Myocyte (in vitro differentiated cells): ENCODE measurements at regions not wholly inside any gene's neighbourhood (a gene's known extent, or its start where the extent isn't known, plus 50 kb on each side); places are given as distances from the start of the nearest gene placed in this dataset.

Experiments
- DNase-seq: peaks from one replicate; pipeline ENCODE4 v3.0.0-alpha.2; 2012; ENCODE audit warnings: low read depth

DNA sequence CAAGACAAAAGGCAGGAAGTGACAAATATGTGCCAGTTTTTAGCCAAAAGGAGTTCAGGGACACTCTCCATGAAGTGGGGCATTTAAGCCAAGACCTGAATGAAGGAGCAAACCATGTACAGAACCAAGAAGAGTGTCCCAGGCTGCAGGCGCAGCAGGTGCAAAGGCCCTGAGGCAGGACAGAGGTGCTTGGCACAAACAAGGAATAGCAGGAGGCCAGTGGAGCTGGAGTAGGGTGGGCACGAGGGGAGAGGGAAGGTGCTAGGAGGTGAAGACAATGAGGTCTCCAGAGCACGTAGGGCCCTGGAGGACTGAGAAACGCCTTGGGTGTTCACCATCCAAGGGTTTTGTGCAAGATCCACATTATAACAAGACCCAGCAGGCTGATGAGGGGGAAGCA is 474.1 kb downstream of the MN1 start:
- DNase-seq = no peak

DNA sequence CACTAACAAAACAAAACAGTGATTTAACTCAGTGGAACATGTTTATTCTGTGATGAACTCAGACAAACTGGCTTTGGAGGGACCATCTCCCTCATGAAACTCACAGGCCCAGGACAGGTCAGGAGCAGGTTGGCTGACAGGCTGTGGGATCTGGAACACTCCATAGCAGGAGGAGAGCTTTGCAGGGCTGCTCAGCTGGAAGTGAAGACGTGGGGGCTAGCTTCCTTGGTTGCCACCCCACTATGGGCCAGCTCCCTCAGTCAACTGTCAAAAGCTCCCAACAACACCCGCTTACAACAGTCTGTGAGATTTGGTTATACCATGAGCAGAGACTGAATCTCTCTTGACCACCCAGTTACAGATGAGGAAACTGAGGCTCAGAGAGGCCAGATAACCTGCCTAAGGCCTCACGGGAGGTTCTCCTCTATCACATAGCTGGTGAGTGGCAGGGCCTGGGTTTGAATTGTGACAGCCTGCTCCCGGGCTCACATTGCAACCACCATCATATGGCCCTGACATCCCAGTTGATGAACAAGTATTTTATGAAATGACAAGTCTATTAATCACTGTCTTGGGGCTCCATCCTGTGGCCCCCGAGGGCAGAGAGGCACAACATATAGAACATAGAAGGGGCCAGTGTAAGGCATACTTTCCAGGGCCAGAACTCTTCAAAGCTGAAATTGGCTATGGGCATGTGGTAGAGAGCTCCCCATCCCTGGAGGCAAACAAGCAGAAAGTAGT is 473.4 kb downstream of the MN1 start:
- DNase-seq = no peak

DNA sequence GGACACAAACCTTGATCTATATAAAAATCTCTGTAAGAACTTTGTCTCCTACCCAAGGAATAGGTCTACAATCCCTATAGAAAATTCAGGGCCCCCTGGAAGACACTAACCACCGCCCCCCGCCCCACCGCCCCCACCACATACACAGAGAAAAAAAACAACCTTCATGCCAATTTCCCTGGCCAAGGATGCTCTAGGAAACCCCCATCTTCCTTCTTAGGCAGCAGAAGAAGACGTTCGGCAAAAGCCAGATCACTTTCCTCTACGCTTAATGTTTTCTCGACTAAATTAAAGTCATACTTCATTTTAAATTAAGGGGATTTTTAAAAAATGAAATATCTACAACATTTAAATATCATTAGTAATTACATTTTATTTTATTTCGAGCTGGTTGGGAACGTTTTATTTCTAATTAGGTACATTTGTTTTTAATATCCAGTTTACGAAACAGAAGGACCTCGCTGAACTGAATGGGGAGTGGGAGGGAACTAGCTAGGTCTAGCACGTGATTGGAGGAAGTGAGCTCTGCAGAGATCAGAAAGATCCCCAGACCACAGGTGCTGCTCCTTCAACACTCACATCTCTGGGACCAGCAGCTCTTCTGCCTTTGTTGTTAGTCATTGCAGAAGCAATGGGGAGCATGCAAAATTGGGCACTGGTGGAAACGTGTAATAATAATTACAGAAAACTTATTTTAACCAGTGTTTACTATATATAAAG is 472.3 kb downstream of the MN1 start:
- no peak for DNase-seq

DNA sequence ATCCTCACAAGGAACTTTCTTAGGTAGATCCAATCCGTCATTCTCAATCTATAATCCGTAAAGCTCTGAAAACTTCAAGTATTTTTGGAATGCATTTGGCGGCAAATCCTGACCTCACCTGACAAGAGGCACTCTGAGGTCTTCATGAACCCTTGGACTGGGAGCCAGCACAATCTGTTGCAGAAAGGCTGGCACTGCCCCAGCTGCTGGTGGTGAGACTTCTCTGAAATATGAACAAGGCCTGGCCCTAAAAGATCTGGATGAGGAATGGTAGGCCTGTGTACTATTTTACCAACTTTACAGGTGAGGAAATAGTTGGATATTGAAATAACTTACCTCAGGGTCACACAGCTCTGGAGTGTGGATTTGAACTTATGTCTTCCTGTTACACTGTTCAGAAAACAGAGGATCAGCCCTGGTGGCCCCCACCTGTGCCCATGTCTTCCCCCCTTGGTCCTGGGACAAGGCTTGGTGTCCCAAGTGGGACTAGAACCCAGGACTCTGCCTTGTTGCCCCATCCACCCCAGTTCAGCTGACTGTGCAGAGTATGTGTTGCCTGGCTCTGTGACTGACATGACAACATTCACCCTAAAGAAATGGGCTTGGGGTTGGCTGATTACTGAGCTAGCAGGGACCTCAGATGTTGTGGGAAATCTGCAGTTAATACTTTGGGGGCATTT is 471.4 kb downstream of the MN1 start:
- no peak for DNase-seq

DNA sequence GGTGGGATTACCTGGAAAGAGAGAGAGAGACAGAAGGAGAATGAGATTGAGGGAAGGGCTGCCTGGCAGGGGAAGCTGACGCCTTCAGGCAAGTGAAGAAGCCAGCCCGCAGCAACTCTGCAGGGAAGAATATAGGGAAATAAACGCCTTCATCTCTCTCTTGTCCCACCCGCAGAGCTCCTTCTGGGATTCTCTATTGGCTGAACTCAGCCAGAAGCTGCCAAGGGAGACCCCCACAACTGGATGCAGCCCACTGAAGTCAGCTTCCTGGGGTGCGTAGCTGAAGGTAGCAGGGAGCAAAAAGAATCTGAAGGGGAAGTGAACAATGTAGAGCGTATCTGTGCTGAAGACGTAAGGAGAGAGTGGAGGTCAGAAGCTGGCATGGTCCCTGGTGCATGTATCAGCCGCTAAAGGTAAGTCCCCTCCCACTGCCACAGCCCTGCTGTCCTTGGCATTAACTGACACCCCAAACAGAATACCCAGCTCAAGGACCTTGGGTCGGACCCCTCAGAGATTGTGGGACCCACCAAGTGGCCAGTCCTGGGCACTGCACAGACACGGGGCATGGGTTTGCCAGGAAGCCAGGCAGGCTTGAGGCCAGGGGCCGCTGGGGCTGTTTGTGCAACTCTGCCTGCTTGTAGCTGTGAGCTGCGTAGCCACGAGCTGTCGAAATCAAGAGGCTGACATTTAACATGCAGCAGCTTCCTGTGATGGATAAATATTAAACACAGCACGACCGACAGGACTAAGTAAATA is 469.9 kb downstream of the MN1 start:
- peak; percentile 33 for DNase-seq

DNA sequence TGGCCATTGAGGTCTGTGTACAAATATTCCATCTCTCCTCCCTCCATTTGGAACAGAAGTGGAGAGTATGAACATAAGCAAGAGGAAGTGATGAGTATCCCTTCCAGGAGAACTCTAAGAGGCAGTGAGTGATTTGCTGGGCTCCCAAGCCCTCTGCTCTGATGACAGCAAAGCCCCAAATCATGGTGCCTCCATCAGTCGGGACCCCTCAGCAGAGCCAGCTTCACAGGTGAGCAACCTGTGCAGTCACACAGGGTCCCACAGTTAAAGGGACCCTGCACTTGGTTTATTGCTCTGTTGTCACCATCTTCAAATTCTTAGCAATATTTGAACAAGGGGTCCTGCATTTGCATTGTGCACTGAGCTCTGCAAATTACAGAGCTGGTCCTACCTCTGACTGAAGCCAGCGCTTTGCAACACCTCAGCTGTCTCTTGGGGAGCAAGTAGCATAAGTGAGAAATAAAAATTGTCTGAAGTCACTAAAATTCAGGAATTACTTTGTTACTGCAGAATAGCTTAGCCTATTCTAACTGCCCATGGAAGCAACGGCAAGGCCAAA is 466.4 kb downstream of the MN1 start:
- DNase-seq = no peak

DNA sequence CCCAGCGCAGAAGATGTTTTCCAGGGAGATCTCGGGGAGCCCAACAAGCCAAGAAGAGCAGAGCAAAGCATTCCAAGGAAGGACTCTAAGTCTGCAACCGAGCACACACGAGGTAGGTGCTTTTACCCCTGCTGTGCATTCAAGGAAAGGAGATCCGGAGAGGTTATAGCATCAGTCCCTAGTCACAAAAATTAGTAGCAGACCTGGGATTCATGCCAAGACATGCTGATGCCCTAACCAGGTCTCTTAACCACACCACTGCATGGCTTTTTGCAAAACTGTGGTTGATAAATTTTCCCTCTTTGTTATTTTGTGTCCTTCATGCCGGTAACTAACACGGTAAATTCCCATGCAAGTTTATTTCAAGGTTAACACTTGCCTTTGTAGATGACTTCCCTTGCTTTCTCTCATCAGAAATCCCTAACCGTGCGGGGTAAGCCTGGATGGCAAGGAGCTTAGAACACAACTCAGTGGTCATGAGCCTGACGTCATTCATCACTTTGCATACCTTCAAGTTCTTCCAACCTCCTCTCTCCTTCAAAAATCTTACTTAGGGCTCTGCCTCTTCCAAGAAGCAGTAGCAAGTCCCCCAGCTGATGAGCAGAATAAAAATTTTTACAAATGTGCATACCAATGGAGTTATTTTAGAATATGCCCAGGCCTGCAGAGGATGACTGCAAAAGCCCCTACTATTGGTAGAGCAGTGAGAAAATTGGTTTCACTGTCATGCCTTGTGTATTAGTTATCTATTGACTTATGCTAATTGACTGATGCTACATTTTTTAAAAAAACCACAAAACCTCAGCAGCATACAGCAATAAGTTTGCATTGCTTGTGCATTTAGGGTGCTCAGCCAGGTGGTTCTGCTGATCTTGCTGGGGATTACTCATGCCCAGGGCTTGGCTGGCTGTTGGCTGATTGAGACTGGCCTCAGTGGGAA is 465.1 kb downstream of the MN1 start:
- no peak for DNase-seq

DNA sequence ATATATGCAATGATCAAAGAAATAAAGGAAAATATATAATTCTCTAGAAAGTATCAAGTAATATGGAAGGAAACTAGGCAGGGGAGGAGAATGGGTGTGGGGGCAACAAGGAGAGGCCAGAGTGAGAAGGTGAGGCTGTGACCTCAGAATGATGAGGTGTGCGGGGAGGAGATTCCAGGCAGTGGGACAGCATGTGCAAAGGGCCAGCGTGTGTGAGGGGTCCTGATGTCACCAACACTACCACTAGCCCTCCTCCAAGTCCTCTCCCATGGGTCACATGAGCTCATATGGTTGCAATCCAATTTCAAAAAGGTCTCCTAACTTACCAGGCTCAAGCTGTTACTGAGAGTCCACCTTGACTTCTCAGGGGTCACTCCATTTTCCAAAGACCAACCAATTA is 463.9 kb downstream of the MN1 start:
- DNase-seq = no peak

DNA sequence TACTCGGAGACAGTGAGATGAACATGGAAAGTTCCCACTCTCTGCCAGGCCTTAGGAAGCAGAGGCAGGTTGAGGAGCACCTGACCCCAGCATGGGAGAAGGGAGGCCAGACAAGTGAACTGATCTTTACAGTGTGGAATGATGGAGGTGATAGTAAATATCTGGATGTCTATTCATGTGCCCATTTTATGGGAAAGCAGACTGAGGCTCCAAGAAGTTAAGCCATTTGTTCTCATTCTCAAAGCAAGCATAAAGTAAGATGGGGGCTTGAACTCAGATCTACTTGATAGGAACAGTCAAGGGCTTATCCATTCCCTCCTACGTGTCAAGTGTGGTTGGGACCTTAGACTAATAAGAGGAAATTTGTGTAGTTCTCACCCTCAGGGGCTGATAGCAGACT is 461.5 kb downstream of the MN1 start:
- no peak for DNase-seq

DNA sequence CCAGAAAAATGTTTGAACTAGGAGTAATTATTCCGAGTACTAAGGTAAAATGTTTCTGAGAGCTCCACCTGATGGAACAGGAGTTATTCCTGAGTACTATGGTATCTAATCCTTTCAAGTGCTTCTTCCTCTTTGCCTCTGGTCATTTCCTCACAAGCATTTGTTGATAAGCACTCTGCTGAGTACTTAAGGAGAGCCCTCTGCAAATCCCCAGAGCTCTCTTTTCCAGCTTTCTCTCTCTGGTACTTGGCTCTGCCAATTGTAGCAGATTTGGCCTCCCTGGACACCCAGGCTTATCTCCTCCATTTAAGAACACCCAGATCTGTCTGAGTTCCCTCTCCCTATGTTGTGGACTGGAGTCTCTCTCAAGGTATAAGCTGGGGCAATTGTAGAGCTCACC is 457.0 kb downstream of the MN1 start:
- no peak for DNase-seq

DNA sequence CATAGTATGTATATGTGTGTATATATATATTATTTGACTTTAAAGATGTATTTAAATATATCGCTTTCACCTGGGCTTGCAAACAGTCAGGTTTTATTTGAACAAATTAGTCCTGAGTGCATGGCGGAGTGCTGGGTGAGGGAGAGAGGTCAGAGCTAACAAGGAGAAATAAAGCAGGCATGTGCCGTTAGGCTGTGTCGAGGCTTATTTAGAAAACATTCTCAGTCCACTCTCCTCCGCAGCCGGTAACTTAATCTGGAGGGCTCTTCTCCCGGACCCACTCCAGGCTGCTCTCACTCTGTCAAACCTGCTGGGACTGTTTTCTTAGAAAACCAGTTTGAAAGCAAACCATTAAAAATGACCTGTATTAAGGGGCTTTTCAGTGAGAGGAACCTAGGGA is 455.9 kb downstream of the MN1 start:
- DNase-seq = no peak

DNA sequence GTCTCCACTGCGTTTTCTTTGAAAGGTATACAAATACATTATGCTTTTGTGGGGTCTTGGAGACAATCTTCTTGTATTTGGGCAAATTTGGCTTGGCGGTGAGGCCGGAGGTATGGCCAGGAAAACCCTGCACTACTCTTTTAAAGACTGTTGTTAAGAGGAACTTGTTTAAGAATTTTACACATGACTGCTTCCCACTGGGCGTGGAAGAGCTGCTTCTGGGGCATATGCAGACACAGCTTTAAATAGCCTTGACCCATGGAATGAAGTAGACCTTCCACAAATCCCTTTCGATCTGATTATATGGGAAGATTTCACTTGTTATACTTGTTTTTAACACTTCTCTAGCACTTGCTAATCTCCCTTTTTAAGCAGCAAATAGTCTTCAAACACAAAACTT is 453.6 kb downstream of the MN1 start:
- no peak for DNase-seq

DNA sequence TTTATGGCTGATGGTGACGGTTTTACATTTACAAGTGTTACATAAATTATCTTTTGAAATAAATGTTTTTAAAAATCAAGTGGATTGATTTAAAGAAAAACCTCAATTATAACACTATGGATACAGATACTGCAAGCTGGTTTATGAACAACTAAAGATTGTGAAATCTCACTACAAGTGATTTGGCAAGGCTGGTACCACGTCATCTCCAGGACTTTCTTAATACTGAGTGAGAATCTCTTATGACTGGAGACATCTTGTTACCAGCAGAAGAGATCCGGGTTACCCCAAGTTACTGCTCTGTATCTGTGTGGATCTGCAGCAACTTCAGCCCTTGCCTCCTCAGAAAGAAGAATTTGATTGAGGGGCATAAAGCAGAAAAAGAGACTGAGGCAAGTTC is 452.9 kb downstream of the MN1 start:
- DNase-seq = no peak

DNA sequence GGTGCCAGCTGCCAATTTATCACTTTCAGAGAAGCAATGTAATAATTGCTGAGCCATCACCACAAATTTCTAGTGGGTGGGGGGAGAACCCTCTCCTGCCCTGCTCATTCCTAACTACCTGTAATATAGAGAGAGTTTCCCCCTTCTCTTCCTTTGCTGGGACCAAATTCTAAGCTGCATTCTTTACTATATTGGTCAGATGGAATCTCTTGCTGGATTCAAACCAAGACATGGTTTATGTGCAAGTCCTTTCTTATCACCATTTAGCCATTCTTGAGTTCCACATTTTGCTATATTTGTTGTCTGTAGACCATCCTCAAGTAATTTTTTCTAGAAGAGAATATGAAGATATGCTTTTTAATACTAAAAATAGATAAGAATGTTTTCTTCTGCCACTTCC is 452.1 kb downstream of the MN1 start:
- no peak for DNase-seq

DNA sequence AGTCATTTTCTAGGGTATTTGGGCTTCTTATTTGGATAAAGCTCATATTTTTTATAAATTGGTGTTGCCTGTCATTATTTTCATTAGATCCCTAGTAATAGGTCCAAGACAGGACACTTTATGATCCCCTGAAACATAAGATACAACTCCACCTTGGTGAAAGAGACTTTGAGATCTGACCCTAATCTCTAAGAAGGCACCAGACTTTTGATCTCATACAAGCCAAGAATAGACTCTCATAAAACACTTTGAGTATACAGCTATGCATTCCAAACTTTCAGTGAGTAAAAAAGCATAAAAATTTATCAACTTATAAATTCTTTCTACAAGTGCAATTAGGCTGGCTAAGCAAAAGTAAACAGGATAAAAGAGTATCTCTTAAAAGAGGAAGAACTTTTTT is 451.2 kb downstream of the MN1 start:
- no peak for DNase-seq

DNA sequence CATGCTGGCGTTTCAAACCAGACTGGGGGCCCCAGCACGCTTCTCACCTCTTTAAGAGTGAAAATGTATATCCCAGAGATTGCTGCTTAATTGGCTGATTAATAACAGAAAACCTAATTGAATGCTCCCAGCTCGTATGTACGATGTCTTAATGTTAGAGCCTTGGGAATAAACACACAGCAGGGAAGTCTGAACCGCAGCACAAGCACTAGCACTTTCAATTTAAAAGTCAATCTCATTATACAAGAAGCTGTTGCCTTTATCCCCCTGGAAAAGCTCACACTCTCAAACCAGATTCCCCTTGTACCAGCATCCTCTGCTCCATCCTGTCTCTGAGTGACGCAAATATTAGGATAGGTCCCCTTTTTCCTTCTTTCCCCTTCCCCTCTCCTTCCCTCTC is 449.1 kb downstream of the MN1 start:
- no peak for DNase-seq

DNA sequence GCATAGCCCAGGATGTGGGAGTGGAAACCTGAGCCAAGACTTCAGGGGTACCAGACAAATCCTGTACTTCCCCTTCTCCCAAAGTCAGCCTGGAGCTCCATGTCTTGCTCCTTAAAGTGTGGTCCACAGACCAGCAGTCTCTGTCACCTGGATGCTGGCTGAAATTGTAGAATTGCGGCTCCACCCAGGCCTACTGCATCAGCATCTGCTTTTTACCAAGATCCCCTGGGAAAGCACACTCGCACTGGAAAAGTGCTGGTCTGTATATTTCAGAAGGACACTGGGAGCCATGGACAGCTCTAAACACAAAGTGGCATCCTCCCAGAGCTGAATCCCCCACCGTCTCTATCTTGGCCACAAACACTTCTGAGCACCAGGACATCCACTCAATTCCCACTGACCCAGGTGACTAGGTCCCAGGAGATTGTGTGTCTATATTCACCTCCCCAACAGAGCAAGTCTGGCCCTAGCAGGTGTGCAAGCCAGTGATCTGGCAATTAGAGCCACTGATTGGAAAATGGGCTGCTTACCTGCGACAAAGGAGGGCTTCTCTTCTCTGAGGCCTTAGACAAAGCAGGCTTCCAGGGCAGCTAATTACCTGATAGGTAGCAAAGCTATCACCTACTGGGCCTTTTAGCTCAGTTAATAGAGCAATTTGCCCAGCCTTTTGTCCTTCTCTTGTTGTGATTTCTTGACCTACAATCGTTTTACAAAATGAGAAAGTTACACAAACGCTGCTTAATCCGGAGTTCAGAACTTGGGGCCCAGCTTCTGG is 443.3 kb downstream of the MN1 start:
- no peak for DNase-seq

DNA sequence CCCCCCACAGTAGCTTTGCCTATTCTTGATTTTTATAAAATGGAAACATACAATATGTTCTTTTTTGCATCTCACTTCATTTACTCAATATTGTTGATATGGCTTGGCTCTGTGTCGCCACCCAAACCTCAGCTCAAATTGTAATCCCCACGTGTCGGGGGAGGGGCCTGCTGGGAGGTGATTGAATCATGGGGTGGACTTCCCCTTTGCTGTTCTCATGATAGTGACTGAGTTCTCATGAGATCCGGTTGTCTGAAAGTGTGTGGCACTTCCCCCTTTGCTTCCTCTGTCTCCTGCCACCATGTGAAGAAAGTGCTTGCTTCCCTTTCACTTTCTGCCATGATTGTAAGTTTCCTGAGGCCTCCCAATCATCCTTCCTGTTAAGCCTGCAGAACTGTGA is 431.3 kb downstream of the MN1 start:
- DNase-seq = no peak

DNA sequence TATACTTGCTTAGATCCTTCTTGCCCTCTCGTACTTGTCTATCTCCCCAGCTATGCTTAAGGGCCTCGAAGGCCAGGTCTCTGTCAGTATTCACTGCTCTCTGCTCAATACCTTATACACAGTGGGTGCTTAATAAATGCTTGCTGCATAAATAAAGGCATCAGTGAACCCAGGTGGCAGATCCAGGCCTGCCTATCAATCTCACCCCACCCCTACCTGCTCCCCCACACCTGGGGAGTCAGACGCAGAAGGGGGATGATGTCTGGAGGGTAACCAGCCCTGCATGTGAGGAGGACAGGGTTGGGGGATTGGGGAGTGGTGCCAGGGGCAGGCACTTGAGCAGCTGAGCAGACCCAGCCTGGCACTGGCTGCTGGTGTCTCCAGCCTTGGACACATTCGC is 430.6 kb downstream of the MN1 start:
- no peak for DNase-seq

DNA sequence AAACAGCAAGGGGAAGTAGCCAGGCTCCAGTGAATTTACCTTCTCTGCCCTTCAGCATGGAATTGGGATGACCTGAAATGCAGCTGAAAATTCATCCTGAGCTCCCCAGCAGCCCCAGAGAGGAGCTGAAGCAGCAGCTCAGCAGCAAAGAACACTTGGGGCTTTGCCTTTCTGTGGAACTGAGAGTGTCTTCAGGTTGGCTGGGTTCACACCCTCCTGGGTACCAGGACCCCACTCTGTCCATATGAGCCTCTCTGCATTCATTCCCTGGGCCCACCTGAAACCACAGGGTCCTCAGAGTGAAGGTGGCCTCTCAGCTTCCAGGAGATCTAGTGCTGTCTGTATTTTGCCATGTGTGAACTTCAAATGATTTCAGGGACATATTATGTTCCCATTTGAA is 429.2 kb downstream of the MN1 start:
- no peak for DNase-seq
